Fibroblast of skin of abdomen (primary cell): ENCODE measurements at regions not wholly inside any gene's neighbourhood (a gene's known extent, or its start where the extent isn't known, plus 50 kb on each side); places are given as distances from the start of the nearest gene placed in this dataset.

Experiments
- DNase-seq: peaks from one replicate; pipeline ENCODE4 v3.0.0-alpha.2; 2013

DNA sequence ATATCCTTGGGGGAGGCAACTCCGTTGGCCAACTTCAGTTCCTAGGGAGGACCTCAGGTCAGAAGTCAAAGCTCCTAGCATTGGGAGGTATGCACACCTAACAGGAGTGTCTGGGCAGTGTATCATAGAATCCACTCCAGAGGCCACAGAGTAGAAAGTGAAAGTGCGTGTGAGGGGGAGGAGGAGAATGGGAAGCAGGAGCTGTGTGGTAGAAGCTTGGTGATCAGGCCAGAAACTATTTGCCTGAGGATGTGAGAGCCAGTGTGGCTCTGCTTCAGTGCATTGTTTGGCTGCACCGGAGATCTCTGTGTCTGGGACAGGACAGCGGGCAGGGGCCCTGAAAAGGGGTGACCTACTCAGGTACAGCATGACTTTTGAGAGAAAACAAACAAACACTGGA, 557.4 kb upstream of the VSTM2A start:
- no peak for DNase-seq

GRCh38 chr7:53988376-53988775, 553.8 kb upstream of the VSTM2A start:
- DNase-seq = no peak

- DNase-seq = no peak
Observed at GRCh38 chr7:53993224-53993623, 549.0 kb upstream of the VSTM2A start.

DNA sequence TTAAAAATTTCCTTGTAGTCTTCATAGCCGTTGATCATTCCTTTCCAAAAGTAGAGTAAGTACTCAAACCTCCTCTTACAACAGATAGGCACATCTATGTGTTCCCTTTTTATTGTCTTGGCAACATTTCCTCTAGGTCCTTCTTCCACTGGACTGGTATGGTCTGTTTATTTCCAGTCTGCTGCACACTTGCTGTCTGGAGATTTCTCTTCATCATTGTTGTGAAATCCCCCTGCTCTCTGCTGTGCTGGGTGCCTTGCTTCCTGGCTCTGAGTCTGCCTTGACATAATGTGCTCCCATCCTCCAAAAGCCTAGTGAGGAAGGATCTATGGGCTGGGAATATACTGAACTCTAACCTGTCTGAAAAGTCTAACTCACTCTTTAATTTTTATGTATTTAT, 545.3 kb upstream of the VSTM2A start:
- no peak for DNase-seq

DNA sequence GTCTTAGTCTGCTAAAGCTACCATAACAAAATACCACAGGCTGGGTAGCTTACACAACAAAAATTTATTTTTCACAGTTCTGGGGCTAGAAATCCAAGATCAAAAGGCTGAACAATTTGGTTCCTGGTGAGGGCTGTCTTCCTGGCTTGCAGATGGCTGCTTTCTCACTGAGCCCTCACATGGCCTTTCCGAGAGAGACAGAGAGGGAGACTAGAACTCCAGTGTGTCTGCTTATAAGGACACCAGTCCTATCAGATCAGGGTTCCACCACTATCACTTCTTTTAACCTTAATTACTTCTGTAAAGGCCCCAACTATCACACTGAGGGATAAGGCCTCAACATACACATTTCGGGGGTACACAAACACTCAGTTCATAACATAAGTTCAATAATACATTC, 527.4 kb upstream of the VSTM2A start:
- no peak for DNase-seq

DNA sequence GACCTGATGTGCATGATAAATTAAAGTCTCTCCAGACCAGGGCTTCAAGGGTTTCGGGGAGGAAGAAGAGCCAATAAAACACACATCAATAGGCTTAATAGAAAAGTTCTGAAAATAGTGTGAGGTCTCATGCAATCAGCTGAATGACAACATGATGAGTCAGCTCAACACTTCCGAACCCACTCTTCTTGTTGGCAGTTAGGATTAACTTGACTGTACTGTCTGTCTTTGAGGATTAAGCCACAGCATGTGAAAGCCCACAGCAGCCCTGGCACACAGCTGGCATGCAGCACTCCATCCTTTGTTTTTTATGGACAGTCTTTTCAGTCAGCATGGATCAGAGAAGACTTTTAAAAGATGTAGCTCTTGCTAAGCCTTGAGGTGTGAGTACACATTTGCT, 526.9 kb upstream of the VSTM2A start:
- DNase-seq = no peak

DNA sequence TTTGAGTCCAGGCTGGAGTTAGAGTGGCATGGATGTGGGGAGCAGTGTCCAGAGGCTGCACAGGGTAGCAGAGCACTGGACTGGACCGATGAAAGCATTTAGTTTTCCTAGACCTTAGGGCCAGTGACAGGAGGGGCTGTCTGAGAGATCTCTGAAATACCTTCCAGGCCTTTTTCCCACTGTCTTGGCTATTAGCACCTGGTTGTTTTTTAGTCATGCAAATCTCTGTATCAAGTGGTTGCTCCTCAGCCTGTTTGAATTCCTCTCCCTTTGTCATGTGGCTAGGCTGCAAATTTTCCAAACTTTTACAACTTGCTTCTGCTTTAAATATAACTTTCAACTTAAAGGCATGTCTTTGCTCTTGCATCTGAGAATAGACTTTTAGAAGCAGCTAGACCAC, 504.3 kb upstream of the VSTM2A start:
- DNase-seq = no peak

GRCh38 chr7:54060643-54061042, 481.5 kb upstream of the VSTM2A start:
- no peak for DNase-seq

- no peak for DNase-seq
Observed at GRCh38 chr7:54066643-54067042, 475.5 kb upstream of the VSTM2A start.

GRCh38 chr7:54069843-54070242, 472.3 kb upstream of the VSTM2A start:
- DNase-seq = no peak

DNA sequence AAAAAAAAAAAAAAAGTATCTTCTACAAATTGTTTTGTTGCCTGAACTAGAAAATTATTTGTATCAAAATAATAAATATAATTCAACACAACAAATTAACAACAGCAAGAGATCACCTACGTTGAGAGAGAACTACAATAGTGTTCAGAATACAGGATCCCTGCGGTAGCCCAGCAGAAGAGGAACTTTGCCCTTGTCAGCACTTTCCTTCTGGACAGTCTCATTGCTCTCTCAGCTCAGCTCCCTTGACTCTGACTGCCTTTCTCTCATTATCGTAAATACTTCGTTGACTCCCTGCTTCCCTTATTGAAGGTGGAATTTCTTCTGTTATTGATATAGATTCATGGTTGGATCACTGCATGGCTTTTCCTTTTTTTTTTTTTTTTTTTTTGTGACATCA, 469.5 kb upstream of the VSTM2A start:
- no peak for DNase-seq

GRCh38 chr7:54076616-54077015, 465.6 kb upstream of the VSTM2A start:
- DNase-seq = no peak

DNA sequence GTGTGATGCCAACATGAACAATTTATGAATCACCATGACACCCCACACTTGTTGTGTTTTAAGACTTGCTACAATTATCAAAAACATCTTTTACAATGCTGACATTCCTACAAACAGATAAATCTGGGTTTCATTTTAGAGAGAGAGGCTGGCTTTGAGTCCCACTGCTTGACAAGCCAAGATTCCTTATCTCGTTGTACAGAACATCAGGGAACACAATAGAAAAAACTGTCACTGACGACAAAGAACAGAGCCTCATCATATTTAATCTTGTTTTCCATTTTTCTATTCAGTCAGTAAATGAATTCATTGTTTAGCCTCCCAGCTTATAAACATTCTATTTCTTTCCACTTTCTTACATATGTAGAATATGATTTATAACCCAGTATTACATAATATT, 461.6 kb upstream of the VSTM2A start:
- no peak for DNase-seq

GRCh38 chr7:54080971-54081370, 461.2 kb upstream of the VSTM2A start:
- no peak for DNase-seq

GRCh38 chr7:54084340-54084739, 457.8 kb upstream of the VSTM2A start:
- DNase-seq = no peak

DNA sequence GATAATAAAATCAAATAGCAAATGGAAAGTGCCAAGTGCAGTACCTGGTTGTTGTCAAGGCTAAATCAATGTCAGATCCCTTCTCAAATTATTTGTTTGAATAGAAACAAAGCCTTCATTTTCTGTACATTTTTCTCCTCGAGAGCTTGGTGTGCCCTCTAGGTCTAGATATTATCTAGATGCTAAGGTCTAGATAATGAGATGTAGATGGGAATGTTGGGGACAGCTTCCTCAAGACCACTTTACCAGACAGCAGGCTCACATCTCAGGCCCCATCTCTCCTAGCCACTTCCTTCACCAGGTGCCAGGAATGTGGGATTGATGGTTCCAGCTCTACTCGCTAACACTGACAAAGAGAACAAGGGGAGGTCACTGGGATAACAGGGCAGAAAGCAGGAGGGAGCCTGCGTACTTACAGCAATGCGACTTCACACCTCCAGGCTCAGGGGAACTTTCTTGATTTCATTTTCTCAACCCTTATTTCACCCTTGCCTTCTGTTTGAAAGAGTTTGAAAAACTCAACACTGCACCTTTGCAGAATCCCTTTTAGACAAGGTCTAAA, 451.4 kb upstream of the VSTM2A start:
- DNase-seq = no peak

- no peak for DNase-seq
Observed at GRCh38 chr7:54091322-54091721, 450.9 kb upstream of the VSTM2A start.

GRCh38 chr7:54097886-54098285, 444.3 kb upstream of the VSTM2A start:
- no peak for DNase-seq

GRCh38 chr7:54109501-54109900, 432.7 kb upstream of the VSTM2A start:
- DNase-seq = no peak

- no peak for DNase-seq
Observed at GRCh38 chr7:54111814-54112511, 430.2 kb upstream of the VSTM2A start.

DNA sequence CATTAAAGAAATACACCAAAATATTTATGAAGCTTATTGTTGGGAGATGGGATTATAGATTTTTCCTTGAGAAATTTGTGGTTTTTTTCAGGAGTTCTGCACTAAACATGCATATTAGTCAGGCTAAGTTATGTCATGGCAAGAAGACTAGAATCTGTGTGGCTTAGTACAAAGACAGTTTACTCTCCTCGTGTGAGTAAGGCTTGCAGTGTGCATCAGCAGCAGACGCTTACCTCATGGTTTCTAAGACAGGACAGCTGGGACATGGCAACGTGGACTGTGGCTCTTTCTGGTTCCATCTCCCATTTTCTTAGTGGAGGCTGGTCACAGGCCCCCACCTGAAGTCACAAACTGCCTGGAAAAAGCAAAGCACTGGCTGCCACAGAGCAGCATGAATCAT, 429.6 kb upstream of the VSTM2A start:
- no peak for DNase-seq

- no peak for DNase-seq
Observed at GRCh38 chr7:54115028-54115763, 427.0 kb upstream of the VSTM2A start.

DNA sequence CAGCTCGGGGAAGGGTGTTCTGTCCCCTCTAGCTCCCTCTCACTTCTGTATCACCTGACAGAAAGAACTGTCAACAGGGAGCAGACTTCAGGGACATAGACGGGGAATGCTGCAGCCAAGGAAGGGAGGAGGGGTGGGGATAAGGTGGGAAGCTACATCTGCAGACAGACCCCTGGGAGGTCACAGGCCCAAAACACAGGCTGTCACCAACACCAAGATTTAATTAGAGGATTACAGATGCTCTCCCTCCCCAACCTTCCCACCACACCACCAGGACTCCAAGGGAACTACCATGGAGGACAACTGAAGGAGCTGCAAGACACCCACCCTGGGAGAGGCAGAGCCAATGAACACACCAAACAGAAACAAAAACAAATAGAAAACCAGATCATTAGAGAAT, 425.2 kb upstream of the VSTM2A start:
- DNase-seq = no peak

- DNase-seq = no peak
Observed at GRCh38 chr7:54129035-54129434, 413.1 kb upstream of the VSTM2A start.
